H4 (cell line): ENCODE measurements at regions not wholly inside any gene's neighbourhood (a gene's known extent, or its start where the extent isn't known, plus 50 kb on each side); places are given as distances from the start of the nearest gene placed in this dataset.

ENCODE experiments used
- DNase-seq: peaks from one replicate; pipeline ENCODE4 v3.0.0-alpha.2; 2015; ENCODE audit warnings: low spot score

- no peak for DNase-seq
These were observed 1058.6 kb upstream of the CNTNAP5 start for GRCh38 chr2:122966461-122966860.

DNA sequence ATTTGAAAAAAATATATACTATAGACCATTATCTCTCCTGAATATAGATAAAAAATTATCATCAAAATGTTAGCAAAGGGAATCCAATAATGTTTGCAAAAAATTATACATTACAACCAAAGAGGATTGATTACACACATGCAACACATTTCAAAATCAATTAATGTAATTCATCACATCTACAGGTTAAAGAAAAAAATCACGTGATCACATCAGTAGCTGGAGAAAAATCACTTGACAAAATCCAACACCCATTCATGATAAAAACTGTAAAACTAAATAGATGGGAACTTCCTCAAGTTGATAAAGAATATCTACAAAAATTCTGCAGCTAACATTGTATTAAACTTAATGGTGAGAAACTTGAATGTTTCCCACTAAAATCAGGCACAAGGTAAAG, 1047.5 kb upstream of the CNTNAP5 start:
- no peak for DNase-seq

- no peak for DNase-seq
These were observed 1044.4 kb upstream of the CNTNAP5 start for GRCh38 chr2:122980671-122981070.

DNA sequence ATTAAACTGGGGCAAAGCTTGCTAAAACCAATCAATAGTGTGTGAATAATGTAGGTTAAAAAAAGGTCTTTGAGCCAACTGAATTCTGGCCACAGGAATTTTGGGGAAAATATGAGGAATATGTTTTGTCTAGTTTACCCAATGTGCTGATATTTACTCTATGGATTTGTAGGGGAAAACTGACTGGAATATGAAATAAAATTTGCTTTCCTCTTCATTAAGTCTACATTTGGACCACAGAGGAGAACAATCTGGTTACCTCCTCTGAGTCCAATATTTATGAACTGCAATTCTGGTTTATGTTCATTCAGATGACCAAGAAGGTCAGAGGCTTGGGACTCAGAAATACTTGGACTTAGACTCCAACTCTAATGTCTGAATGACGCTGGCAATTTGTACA, 1042.2 kb upstream of the CNTNAP5 start:
- no peak for DNase-seq

DNA sequence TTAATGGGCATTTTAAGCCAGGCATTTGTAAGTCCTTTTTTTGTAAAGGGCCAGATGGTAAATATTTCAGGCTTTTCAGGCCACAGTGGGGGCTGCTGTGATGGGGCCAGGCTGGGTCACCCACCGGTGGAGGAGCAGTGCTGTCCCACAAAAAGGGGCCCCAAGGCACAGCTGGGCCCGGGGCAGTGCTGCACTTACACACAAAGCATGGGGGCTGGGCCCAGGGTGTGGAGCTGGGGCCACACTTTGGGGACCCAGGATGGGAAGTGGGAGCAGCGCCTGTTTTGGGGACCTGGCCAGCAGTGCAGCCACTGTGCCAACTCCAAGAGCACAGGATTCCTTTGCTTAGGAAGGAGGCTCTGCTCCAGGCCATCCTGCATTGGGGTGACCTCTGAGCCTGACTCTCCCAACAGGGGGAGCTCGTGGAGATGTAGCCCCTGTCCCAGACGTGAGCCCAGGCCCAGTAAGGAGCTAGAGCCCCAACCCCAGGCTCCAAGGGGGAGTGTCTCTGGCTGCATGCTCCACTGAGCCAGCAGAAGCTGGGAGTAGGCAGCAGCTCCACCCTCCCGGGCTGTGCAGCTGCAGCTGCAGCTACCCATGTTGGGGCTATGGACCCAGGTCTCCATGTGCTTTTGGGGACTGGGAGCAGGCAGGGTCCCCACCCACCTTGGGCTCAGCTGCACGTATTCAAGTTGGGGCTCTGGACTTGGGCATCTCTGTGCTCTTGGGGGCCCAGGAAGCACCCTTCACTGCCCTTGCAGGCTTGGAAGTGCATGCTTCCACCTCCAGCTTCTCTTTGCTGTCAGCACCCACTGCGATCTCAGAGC, 1036.5 kb upstream of the CNTNAP5 start:
- DNase-seq = no peak

- DNase-seq = no peak
These were observed 1031.5 kb upstream of the CNTNAP5 start for GRCh38 chr2:122993592-122993991.

DNA sequence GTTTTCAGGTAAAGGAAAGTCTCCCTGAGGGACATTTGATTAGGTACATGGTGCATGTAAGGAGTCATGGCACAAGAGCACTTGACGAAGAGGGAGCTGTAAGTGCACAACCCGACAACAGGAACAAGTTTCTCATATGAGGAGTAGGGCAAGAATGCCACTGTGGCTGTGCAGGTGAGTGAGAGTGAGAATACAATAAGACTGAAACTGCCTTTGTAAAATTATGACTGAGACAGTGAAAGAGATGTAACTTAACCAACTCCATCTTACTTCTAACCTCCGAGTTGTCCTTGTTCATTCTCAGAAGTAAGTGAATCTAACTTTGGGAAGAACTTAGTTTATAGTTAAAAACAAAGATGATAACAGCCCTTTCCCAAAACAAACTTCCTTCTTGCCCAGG, 1025.8 kb upstream of the CNTNAP5 start:
- no peak for DNase-seq

- DNase-seq = no peak
These were observed 1025.3 kb upstream of the CNTNAP5 start for GRCh38 chr2:122999821-123000220.

- no peak for DNase-seq
These were observed 1022.3 kb upstream of the CNTNAP5 start for GRCh38 chr2:123002660-123003248.

GRCh38 chr2:123015186-123015585, 1009.9 kb upstream of the CNTNAP5 start:
- no peak for DNase-seq

DNA sequence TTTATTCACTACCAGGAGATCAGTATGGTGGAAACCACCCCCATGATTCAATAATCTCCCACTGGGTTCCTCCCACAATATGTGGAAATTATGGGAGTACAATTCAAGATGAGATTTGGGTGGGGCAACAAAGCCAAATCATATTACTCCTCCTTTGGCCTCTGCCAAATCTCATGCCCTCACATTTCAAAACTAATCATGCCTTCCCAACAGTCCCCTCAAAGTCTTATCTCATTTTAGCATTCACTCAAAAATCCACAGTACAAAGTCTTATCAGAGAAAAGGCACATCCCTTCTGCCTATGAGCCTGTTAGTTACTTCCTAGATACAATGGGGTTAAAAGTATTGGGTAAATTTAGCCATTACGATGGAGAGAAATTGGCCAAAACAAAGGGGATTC, 989.5 kb upstream of the CNTNAP5 start:
- DNase-seq = no peak

DNA sequence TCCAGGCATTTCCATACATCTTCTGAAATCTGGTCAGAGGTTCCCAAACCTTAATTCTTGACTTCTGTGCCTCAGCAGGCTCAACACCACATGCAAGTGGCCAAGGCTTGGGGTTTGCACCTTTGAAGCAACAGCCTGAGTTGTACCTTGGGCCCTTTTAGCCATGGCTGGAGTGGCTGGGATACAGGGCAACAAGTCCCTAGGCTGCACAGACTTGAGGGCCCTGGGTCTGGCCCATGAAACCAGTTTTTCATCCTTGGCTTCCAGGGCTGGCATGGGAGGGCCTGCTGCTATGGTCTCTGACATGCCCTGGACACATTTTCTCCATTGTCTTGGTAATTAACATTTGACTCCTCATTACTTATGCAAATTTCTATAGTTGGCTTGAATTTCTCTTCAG, 988.8 kb upstream of the CNTNAP5 start:
- DNase-seq = no peak

DNA sequence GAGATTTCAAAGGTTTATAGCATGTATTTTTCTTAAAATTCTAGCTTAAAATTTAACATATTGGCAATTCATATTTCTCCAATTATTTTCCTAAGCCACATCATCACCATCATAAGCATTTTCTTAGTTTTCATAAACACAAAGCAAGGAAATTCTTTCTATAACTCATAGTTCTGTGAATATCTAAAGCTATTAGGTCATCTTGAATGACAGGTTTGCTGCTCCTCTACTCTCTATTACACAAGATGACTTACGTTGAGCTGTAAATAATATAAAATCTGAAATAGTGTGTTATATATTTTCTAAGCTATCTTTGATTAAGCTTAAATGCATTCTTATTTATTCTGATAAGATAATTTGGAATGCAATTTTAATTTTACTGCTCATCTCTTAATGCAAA, 984.6 kb upstream of the CNTNAP5 start:
- DNase-seq = no peak

GRCh38 chr2:123043458-123043857, 981.6 kb upstream of the CNTNAP5 start:
- no peak for DNase-seq

GRCh38 chr2:123045713-123046112, 979.4 kb upstream of the CNTNAP5 start:
- no peak for DNase-seq

DNA sequence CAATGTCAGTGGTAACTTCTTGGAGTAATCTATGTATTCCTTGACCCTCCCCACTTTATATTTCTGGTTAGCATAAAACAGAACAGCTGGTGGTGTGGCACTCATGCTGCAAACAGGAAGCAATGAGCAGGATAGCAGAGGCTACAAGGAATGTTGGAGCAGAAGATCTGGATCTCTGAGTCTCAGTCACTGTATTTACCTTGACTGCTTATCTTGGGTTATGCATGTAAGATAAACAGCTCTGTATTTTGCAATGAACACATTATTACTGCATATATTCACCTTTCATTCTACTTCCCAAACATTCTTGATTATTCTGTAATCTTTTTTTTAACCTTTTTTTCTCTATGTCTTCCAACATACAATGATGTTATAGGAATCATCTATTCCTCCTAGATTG, 977.9 kb upstream of the CNTNAP5 start:
- DNase-seq = no peak

DNA sequence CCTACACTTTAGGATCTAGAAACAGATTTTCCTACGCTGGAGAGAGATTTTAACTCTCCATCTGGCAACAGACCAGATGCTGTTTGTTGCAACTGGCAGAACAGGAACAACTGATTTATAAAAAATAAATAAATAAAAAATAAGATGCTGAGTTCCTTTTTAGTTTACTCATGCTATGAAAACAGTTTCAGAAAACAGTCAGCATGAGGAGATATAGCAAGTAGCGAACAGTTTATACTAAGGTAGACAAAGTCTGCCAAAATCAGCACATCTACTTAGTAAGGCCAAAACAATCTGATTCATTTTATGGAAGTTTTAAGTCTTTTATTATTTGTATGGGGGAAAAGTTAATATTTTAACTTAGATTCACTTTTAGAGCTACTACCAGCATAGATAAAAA, 974.0 kb upstream of the CNTNAP5 start:
- DNase-seq = no peak

- no peak for DNase-seq
These were observed 963.6 kb upstream of the CNTNAP5 start for GRCh38 chr2:123061534-123061933.

- DNase-seq = peak; percentile 13
These were observed 951.7 kb upstream of the CNTNAP5 start for GRCh38 chr2:123073371-123073770.

DNA sequence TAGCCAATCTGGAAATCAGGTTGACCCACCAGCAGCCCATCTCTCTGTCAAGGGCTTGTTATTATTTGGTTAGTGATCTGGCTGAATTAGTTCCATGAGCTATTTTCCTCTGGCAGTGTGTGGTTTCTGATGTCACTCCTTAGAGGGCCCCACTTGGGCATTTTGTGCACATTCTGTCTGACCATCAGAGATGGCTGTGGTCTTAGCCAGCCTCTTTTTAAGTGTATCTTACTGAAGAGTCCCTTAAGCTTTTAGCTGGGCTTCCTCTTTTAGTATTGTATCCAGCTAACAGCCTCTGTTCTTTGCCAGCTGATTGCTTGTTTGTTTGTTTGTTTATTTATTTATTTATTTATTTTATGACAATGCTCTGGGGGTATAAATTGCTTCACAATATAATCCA, 951.1 kb upstream of the CNTNAP5 start:
- DNase-seq = peak; percentile 37

- DNase-seq = no peak
These were observed 948.0 kb upstream of the CNTNAP5 start for GRCh38 chr2:123077101-123077500.

DNA sequence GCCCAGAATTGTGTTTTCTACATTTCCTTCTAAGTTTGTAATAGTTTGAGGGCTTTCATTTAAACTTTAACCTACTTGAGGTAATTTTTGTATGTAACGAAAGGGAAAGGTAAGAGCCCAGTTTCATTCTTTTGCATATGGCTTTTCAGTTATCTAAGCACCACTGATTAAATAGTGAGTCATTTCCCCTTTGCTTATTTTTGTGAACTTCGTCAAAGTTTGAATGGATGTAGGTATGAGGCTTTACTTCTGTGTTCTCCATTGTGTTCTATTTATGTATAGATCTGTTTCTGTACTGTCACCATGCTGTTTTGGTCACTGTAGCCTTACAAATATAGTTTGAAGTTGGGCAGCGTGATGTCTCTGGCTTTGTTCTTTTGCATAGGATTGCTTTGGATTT, 944.8 kb upstream of the CNTNAP5 start:
- peak; percentile 7 for DNase-seq

- DNase-seq = no peak
These were observed 939.6 kb upstream of the CNTNAP5 start for GRCh38 chr2:123085484-123085883.
